Lung (tissue), 11 donors: ENCODE measurements at regions not wholly inside any gene's neighbourhood (a gene's known extent, or its start where the extent isn't known, plus 50 kb on each side); places are given as distances from the start of the nearest gene placed in this dataset.
"Not testable (repeated sequence)": the region's sequence is repeated elsewhere in the genome, so short reads cannot be mapped to it uniquely, and the experiment has no call there.

ENCODE experiments used
- ATAC-seq: fragments of 200-7000 bp; cut with Tn5 transposase; one replicate; pipeline ENCODE4 v1.9.1; 2020; ENCODE audit warnings: moderate number of reproducible peaks; ENCODE audit not compliant: insufficient read depth, low FRiP score
- DNase-seq, 3 donors: peaks; one replicate each; pipeline ENCODE4 v3.0.0-alpha.2; 2013 to 2017
- H3K27ac ChIP-seq, 2 donors: one replicate each; pipeline ENCODE4 v1.5.1; 2013; ENCODE audit warnings: mild to moderate bottlenecking in 2 of 2, moderate library complexity in 2 of 2, control low read depth in 1 of 2, inconsistent platforms in 1 of 2, low read depth in 1 of 2, low read length in 1 of 2
- H3K27me3 ChIP-seq, 3 donors: one replicate each; pipeline ENCODE4 v1.5.1; 2013; ENCODE audit warnings: low read length in 2 of 3; ENCODE audit not compliant: control insufficient read depth in 3 of 3, insufficient read depth in 3 of 3
- H3K36me3 ChIP-seq, 4 donors: one replicate each; pipeline ENCODE4 v1.5.1; 2013; ENCODE audit warnings: low read length in 4 of 4, mild to moderate bottlenecking in 1 of 4, moderate library complexity in 1 of 4; ENCODE audit not compliant: control insufficient read depth in 4 of 4, insufficient read depth in 4 of 4
- H3K4me1 ChIP-seq, 5 donors: one replicate each; pipeline ENCODE4 v1.5.1; 2013; ENCODE audit warnings: low read length in 5 of 5, mild to moderate bottlenecking in 2 of 5, moderate library complexity in 1 of 5; ENCODE audit not compliant: control insufficient read depth in 5 of 5, insufficient read depth in 5 of 5
- H3K4me3 ChIP-seq: one replicate; pipeline ENCODE4 v1.5.1; 2013; ENCODE audit warnings: mild to moderate bottlenecking, control low read depth, moderate library complexity
- H3K9ac ChIP-seq, 2 donors: one replicate each; pipeline ENCODE4 v1.5.1; 2013; ENCODE audit warnings: low read length in 2 of 2, control low read depth in 1 of 2; ENCODE audit not compliant: insufficient read depth in 1 of 2
- H3K9me3 ChIP-seq, 4 donors: one replicate each; pipeline ENCODE4 v1.5.1; 2013; ENCODE audit warnings: low read length in 3 of 4, mild to moderate bottlenecking in 1 of 4, moderate library complexity in 1 of 4; ENCODE audit not compliant: control insufficient read depth in 4 of 4, insufficient read depth in 3 of 4
- WGBS, 2 donors: extraction: QIAGEN DNeasy Blood & Tissue Kit; methylation state at CpG; one replicate each; pipeline ENCODE4 v1.1.7; 2013; 5-methylcytosine and 5-hydroxymethylcytosine counted together
- TF ChIP-seq, protein P1 (sequence below): IDR thresholded peaks from 2 replicates; pipeline ENCODE4 v1.5.1; 2012; ENCODE audit warnings: mild to moderate bottlenecking; ENCODE audit errors: control extremely low read depth, extremely low read depth
- donor health status: control.
- donor health status: control.
- donor health status: Bipolar disorder and iron deficiency.
- donor health status: healthy.
- donor health status: DM: yes; HTN: yes; CAD: no.

GRCh38 chr5:174794931-174795672 lies 70.7 kb downstream of the MSX2 start:
- DNase-seq, result peak; percentile 51 to 75 (median 65)
- H3K36me3 ChIP-seq, result no peaks in the 10 kb centered on the region
- H3K27ac ChIP-seq, result no peak overlapping the region
- TF ChIP-seq, protein P1, sequence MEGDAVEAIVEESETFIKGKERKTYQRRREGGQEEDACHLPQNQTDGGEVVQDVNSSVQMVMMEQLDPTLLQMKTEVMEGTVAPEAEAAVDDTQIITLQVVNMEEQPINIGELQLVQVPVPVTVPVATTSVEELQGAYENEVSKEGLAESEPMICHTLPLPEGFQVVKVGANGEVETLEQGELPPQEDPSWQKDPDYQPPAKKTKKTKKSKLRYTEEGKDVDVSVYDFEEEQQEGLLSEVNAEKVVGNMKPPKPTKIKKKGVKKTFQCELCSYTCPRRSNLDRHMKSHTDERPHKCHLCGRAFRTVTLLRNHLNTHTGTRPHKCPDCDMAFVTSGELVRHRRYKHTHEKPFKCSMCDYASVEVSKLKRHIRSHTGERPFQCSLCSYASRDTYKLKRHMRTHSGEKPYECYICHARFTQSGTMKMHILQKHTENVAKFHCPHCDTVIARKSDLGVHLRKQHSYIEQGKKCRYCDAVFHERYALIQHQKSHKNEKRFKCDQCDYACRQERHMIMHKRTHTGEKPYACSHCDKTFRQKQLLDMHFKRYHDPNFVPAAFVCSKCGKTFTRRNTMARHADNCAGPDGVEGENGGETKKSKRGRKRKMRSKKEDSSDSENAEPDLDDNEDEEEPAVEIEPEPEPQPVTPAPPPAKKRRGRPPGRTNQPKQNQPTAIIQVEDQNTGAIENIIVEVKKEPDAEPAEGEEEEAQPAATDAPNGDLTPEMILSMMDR, result no peak
- no peak for ATAC-seq
- H3K9ac ChIP-seq, result no peak overlapping the region
- no peaks in the 10 kb centered on the region for H3K9me3 ChIP-seq
- H3K27me3 ChIP-seq, result peaks cover 0 to 4% (median 3%) of the 10 kb centered on the region in 3 donors
- WGBS, 2 donors, result 44 to 47% methylated on average over 11 of the region's 11 CpGs
- H3K4me3 ChIP-seq, result no peak overlapping the region
- peaks cover 0 to 18% (median 0%) of the 10 kb centered on the region in 5 donors for H3K4me1 ChIP-seq

DNA sequence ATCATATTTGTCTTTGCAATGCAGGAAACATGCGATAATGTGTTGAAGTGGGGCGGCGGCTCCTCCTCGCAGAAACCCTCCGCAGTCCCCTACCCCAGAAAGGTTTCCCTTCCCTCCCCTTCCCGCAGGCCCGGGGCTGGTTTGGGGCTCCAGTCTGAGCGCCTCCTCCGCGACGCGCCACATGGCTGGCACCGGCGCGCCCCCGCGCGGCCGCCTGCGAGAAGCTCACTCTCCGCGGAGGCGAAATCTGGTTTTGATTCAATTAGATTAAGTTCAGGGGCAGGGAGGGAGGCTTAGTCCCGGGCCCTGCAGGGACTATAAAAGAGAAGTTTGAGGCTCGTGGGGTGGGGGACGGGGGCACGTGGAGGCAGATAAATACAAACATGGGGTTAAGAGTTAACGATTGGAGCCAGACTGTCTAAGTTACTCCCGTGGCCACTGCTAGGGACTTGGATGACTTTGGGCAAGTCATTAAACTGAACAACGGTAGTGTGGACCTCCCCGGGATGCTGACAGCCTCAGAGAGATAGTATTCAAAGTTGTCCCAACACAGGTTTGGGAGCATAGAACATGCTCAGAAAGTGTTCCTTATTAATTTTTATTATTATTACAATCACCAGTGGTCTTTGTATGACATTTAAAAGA lies 69.4 kb downstream of the MSX2 start:
- Histone ChIP-seq H3K27me3 (peaks cover 0 to 4% (median 3%) of the 10 kb centered on the region in 3 donors), H3K9me3 (no peaks in the 10 kb centered on the region), H3K36me3 (no peaks in the 10 kb centered on the region), H3K9ac (peak overlapping the region in 1 of 2 donors; percentile 7), H3K4me3 (no peak overlapping the region), H3K27ac (no peak overlapping the region), H3K4me1 (peaks cover 0 to 13% (median 0%) of the 10 kb centered on the region in 5 donors)
- TF ChIP-seq, protein P1, result peak; percentile 41
- peak; percentile 71 to 80 (median 74) for DNase-seq
- 2% methylated on average over 31 of the region's 31 CpGs for WGBS, 2 donors
- peak; percentile 47 for ATAC-seq

DNA sequence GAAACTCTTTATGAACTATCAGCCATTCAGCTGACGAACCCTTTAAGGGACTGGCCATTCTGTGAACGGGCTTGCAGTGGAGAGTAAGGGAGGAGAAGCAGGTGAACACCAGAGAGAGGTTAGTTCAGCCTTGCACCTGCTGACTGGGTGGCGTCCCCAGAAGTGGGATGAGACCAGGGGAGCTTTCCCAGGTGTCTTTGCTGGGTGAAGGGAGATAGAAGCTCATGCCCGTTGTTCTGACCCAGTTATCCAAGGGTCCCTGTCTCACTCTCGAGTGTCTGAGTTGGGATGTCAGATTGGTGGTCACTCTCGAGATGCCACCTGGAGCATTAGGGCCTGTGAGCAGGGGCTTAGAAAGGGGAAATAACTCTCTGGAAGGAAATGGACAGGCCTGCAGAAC lies 68.7 kb downstream of the MSX2 start:
- WGBS, 2 donors, result 65 to 72% methylated on average over 6 of the region's 6 CpGs
- no peak overlapping the region for H3K9ac ChIP-seq
- no peaks in the 10 kb centered on the region for H3K36me3 ChIP-seq
- no peaks in the 10 kb centered on the region for H3K9me3 ChIP-seq
- H3K4me1 ChIP-seq, result peaks cover 0 to 6% (median 0%) of the 10 kb centered on the region in 5 donors
- ATAC-seq (no peak), DNase-seq (no peak)
- peaks cover 0 to 4% (median under 1%) of the 10 kb centered on the region in 3 donors for H3K27me3 ChIP-seq
- no peak overlapping the region for H3K27ac ChIP-seq
- TF ChIP-seq, protein P1, result no peak
- no peak overlapping the region for H3K4me3 ChIP-seq

DNA sequence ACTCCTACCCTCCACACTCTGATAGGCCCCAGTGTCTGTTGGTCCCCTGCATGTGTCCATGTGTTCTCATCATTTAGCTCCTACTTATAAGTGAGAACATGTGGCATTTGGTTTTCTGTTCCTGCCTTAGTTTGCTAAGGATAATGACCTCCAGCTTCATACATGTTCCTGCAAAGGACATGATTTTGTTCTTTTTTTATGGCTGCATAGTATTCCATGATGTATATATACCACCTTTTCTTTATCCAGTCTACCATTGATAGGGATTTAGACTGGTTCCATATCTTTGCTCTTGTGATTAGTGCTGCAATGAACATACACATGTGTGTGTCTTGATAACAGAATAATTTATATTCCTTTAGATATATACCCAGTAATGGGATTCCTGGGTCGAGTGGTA lies 67.9 kb downstream of the MSX2 start:
- WGBS, 2 donors, result 59 to 69% methylated on average over 1 of the region's 1 CpG
- not testable (repeated sequence) for H3K27me3 ChIP-seq

More for the DNA sequence above, 67.9 kb downstream of the MSX2 start:
- ATAC-seq, H3K36me3 ChIP-seq, H3K4me1 ChIP-seq, H3K27ac ChIP-seq, H3K9ac ChIP-seq, H3K4me3 ChIP-seq, DNase-seq, H3K9me3 ChIP-seq: not testable (repeated sequence)
